ENCODE measurements at regions not wholly inside any gene's neighbourhood (a gene's known extent, or its start where the extent isn't known, plus 50 kb on each side); places are given as distances from the start of the nearest gene placed in this dataset.

- no peak for TF ChIP-seq GMEB1 (CRISPR knock-in tag; IDR thresholded peaks at IDR 0.05; ENCODE audit: borderline replicate concordance)
- TF ChIP-seq SAP130 (CRISPR knock-in tag; IDR thresholded peaks at IDR 0.05; ENCODE audit: low read depth): peak; percentile 43
- peak; percentile 68; the same call in 1 of the 2 replicates for TF ChIP-seq RERE (CRISPR knock-in tag; IDR thresholded peaks at IDR 0.05; ENCODE audit: low read depth)
- TF ChIP-seq KDM2A (CRISPR knock-in tag; IDR thresholded peaks at IDR 0.05; ENCODE audit: borderline replicate concordance, low read depth): no peak; the same call in 1 of the 2 replicates
- TF ChIP-seq TRAFD1 (CRISPR knock-in tag; IDR thresholded peaks at IDR 0.05; ENCODE audit: borderline replicate concordance): no peak
- peak; percentile 84 for TF ChIP-seq SOX5 (CRISPR knock-in tag; IDR thresholded peaks at IDR 0.05; ENCODE audit: borderline replicate concordance)
- peak; percentile 64; the same call in 1 of the 2 replicates for TF ChIP-seq NR2C2 (CRISPR knock-in tag; IDR thresholded peaks at IDR 0.05; ENCODE audit: borderline replicate concordance)
- TF ChIP-seq ZNF83 (CRISPR knock-in tag; IDR thresholded peaks at IDR 0.05; ENCODE audit: borderline replicate concordance): no peak
- no peak for TF ChIP-seq ZNF232 (CRISPR knock-in tag; IDR thresholded peaks at IDR 0.05; ENCODE audit: borderline replicate concordance)
- peak; percentile 42; the same call in 1 of the 2 replicates for TF ChIP-seq ELF1 (CRISPR knock-in tag; IDR thresholded peaks at IDR 0.05)
- no peak for TF ChIP-seq ZBTB2 (CRISPR knock-in tag; IDR thresholded peaks at IDR 0.05; ENCODE audit: low read depth)
- TF ChIP-seq GABPB1 (CRISPR knock-in tag; IDR thresholded peaks at IDR 0.05): 0 out of 2 replicates have a peak, but pooled peaks have one; percentile 11
- TF ChIP-seq TARDBP (CRISPR knock-in tag; IDR thresholded peaks at IDR 0.05): peak; percentile 78
- TF ChIP-seq TSC22D2 (CRISPR knock-in tag; IDR thresholded peaks at IDR 0.05; ENCODE audit: borderline replicate concordance): peak; percentile 50; the same call in 1 of the 2 replicates
- TF ChIP-seq JUN (CRISPR knock-in tag; IDR thresholded peaks at IDR 0.05): 0 out of 2 replicates have a peak, but pooled peaks have one; percentile 49
- TF ChIP-seq LCORL (IDR thresholded peaks at IDR 0.05): no peak
- TF ChIP-seq LCORL (CRISPR knock-in tag; IDR thresholded peaks at IDR 0.05): peak; percentile 62; the same call in 1 of the 2 replicates
- peak; percentile 54 for TF ChIP-seq PPARG (CRISPR knock-in tag; conservative IDR thresholded peaks at IDR 0.05)
- peak; percentile 25; the same call in 1 of the 2 replicates for TF ChIP-seq ZSCAN25 (CRISPR knock-in tag; IDR thresholded peaks at IDR 0.05)
Measured at GRCh38 chr12:75623631-75624154, 112.3 kb upstream of the KRR1 start (continued).
